ENCODE measurements at regions not wholly inside any gene's neighbourhood (a gene's known extent, or its start where the extent isn't known, plus 50 kb on each side); places are given as distances from the start of the nearest gene placed in this dataset.

DNA sequence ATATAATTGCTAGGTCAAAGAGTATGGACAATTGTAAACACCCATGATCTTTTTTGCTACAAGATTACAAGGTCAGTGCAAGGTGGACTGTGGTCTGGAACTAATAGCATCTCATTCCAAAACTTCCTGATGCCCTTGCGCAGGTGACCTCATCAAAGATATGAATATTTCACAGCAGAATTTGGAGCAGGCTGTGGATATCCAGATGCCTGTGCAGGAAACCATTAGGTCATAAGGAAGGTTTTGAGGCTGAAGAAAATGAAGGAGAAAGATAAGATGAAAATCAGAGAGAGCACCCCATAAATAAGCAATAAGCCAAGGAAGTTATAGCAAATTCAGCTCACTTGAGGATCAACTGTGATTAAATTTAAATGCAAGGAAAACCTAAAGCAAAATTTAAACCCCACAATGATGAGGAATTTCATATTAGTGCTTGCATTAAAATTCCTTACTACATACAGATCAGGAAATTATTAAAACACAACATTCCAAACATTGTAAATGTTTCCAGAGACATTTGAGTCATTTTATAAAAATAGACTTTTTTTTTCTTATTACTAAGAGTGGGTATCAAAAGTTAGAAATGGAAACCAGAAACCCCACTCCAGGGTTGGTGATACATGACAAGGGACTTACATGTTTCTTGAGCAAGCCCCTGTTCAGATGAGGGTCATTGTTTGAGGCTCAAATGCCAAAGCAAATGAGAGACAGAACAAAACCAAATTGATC is 100.7 kb upstream of the FAM9C start:
- DNase-seq = no peak

DNA sequence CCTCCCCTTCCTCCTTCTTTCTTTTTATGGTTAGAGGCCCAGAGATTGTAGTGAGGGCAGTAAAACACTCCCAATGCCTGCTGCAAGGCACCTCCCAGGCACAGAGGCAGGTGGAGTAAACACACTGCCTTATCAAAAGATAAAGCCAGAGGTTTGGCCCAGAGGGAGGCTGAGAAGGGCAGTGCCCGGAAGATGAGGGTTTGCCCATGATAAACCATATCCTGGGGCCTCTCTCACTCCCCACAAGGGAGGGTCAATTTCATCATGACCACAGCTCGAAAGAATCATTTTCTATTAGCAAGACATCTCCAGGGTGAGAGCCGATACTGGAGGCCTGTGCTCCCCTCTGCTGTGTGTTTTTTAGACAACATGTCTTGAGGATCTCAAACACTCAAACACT is 98.5 kb upstream of the FAM9C start:
- DNase-seq = no peak

DNA sequence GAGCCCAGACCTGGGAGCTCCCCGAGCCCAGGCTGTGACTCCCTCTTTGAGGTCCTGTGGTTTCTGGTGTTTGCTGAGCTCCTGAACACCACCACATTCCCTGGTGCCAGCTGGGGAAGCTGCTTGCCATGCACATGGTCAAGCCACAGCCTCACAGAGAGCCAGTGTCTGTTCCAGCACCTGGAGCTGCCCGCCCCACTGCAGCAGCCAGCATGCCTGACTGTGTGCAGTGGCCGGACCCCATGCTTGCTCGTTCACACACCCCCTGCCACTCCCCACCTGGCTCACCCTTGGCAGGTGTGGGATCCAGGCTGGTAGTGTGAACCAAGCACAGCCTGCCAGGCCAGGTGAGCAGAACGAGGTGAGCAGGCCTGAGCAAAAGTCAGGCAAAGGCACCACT is 95.6 kb upstream of the FAM9C start:
- DNase-seq = no peak

DNA sequence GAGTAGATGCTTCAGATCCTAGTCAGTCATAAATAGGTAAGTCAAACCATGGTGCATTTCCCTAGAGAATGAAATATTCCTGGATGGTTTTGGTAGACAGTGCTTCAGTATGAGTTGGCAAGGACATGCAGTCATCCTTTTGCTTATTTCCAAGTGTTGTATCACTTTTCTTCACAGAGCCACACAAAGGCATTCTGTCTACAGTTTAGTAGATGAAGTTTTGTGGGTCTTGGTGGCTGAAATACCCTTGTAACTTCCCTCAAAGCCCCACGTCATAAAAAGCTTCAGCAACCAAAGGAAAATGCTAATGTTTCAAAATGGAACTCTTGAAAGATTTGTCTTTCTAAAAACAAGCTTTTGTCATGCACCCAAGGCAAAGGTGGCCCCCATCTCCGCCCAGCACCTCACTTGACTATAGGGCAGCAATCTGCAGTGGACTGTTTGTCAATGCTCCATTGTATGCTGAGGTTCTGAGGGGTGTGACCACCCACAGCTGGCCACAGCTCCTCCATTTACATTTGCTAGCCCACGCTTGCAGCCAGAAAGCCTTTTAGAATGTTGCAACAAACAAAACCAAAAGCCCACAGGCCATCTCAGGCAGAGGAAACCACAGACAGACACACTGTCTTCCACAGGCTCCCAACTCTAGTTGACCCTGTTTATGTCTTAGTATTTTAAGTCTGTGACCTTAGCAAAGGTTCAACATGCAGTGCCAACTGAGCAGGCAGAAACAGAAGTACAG is 87.1 kb upstream of the FAM9C start:
- DNase-seq = no peak

DNA sequence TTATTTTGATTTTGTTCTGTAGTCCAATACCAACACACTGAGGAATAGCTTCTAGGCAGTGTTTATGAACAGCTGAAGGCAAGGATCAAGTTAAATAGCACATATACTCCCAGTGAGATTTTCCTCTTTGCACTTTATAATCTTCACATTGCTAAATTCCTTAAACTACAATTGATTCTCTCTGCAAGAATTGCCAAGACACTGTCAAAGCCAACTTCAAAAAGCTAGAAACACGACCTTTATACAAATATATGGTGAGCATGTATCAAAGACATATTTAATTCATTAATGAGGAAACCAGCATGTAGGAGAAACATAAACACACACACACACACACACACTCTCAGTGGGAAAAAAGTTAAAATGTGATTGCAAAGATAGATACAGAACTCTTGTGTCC is 86.4 kb upstream of the FAM9C start:
- DNase-seq = no peak

DNA sequence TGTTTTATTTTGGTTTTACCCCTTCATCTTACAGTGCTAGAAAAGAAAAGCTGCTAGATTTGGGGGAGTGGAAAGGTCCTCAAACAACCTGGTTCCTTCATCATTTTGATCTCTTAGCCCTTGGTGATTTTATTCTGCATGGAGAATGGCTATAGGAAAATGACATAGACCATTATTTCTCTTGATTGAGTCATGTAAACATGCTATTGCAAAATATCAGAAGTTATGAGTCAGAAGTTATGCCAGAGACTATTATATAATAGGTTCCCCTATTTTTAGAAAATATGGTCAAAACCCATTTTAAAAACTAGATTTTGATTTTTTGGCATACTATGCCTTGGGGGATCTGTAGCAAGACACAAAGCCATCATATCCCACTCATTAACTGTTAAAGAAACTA is 83.7 kb upstream of the FAM9C start:
- DNase-seq = no peak

DNA sequence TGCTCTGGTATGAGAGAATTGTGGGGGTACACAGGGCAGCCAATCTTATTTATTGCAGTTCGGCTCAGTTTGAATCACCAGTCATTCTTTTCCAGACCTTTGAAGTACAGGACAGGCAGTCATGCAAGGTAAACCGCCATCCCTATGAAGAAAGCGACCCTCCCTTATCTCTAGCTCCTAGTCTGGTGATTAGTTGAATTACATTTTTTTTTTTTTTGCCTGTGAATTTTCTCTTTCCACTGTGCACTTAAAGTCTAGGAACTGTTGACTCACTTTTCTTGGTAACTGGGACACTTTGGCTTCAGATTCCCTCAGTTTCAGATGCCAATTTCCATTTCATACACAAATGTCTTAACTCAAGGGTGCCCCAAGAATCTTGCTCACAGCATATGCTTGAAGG is 82.4 kb upstream of the FAM9C start:
- no peak for DNase-seq

DNA sequence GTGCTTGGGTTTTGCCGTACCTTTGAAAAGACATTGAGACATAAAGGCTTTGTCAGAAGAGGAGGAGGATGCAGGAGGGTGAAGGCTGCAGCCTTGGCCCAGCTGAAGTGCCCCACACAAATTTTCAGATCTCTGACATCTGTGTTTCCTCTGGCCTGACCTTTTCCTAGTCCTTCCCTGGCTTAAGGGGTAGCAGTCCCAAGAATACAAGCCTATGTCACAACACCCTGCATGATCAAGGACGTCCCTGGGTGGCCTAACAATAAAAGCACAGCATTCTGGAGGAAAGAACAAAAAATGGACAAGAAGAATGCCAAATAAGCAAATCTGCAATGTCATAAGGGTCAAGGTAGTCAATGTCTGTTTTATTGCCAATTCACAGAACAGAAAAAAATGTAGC is 80.8 kb upstream of the FAM9C start:
- DNase-seq = no peak

DNA sequence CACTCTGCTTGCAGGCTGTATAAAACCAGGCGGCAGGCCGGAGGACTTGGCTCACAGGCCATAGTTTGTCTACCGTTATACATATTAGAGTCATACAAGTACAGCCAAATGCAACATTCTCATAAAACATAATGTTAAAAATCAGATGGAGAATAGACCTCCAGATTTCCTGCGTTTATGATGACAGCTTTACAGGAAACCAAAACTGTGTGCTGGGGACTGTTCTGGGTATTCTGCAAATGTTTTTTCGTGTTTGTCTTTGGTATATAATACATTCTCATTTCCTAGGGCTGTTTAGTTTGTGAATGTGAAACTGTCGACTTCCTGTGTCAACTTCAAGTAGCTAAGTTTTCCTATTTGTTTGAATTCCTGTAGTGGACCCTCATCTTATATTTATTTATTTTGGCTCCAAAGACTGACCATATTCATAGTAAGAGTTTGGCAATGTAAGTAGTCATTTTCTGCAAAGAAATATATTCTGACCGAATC is 79.5 kb upstream of the FAM9C start:
- no peak for DNase-seq

DNA sequence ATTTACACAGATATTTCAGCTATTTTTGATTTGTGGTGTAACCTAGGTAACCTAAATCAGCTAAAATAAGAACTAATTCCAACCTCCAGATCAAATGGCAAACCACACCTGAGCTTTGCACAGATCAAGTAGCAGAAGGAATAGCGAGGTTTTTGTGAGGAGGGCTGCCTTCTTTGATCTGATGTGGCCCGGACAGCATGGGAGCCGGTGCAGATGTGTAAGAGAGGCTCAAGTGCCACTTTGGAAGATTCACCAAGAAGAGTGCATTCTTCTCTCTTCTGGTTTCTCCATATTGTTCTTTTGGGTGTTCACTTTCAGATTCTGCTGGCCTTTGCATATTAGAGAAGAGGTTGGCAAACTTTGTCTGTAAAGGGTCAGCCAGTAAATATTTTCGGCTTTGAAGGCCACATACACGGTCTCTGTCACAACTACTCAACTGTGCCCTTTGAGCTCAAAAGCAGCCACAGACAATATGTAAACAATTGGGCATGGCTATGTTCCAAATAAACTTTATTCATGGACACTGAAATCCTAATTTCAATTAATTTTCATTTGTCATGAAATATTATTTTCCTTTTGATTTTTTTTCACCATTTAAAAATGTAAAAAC is 78.9 kb upstream of the FAM9C start:
- no peak for DNase-seq

DNA sequence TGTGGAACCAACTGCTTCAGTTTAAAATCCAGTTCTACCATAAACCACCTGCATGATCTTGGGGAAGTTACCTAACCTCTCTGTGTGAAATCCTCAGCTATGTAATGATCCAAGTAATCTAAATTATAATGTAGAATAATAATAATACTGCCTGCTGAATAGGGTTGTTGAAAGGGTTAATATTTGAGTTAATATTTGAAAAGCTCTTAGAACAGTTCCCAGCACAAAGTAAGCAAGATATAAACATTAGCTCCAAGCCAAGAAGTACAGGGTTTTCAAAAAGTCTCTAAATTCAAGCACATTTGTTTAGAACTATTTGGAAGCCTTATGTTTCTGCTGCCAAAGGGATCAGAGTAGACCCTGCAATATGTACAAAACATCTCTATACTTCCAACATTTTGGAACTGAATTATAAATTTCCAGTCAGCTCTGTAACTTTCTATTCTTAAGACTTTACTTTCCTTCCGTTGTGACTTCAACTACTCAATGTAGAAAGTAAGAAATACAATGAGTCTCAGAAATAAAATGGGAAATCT is 76.7 kb upstream of the FAM9C start:
- no peak for DNase-seq

DNA sequence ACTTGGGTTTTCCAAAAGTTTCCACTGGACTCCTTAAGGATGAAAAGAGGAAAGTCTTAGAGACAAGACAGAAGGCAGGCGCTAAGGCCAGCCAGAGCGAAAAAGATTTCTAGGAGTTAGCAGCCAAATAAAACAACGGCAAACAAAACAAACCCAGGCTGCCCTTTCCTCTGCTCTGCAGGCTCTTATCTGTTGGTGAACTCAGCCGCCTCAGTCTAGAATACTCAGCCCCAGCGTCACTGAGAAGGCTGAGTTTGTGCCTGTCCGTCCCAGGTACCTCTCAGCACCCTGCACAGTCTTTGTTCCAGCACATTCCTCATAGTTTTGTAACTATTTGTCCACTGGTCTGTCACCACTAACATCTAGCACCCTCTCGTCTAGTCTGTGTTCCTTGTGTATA is 75.6 kb upstream of the FAM9C start:
- DNase-seq = no peak

DNA sequence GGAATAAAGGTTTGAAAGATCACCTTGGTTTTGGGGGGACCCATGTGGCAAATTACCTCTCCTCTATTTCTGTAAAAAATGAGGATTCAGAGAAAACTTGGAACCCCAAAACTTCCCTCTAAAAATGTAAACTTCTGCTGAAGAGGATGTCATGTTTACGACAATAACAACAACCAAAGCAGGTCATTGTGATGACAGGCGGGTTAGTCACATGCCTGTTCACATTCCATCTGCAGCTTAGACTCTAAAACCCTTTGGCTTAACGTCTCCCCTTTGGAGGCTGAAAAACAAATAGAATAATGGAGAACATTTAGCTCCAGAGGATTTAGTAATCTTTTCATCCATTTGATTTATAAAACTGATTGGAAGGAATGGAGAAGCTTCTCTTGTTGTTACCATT is 75.0 kb upstream of the FAM9C start:
- DNase-seq = no peak

DNA sequence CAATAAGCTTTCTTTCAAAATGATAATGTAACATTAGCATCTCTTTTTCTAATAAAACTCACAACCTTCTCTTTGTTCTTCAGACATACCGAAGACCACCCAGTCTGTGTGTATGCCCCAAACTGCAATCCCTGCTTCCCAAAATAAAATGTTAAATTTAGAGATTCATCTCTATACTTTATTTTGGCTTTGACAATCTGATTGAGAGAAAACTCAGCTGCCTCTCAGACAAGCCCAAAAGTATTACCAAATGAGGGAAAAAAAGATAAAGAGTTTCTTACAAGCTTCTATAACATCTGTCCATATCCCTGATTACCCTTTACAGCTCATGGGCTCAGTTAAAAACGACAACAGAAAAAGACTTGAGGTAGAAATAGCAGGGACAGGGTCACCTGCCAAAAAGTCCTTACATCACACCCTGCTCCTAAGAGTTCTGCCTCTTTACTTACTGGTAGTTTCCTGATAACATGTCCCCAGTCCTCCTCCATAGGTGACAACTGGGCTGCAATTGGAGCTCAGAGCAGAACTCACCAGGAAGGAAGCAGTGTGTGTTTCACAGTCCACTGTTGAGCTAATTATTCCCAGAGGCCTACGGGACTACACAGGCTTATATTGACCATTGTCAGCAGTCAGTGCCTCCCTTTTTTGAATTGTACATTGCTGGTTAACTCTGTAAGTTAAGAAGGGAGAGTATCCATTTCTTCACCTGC is 70.9 kb upstream of the FAM9C start:
- no peak for DNase-seq

DNA sequence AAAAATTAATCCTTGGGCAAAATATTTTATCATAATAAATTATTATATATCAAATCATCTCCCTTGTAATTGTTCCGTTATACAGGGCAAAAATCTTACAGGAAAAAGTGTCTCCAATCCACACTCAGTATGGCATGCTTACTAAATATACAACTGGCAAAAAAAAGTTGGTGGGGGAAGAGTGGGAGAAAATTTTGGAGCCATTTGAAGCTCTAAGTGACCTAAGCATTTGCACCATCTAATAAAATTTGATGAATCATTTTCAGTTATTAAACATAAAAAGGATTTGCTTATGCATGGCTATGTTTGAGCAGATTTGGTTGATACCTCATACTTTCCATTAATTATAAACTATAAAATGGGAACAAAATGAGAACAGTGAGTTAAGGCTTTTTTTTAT is 68.1 kb upstream of the FAM9C start:
- no peak for DNase-seq

DNA sequence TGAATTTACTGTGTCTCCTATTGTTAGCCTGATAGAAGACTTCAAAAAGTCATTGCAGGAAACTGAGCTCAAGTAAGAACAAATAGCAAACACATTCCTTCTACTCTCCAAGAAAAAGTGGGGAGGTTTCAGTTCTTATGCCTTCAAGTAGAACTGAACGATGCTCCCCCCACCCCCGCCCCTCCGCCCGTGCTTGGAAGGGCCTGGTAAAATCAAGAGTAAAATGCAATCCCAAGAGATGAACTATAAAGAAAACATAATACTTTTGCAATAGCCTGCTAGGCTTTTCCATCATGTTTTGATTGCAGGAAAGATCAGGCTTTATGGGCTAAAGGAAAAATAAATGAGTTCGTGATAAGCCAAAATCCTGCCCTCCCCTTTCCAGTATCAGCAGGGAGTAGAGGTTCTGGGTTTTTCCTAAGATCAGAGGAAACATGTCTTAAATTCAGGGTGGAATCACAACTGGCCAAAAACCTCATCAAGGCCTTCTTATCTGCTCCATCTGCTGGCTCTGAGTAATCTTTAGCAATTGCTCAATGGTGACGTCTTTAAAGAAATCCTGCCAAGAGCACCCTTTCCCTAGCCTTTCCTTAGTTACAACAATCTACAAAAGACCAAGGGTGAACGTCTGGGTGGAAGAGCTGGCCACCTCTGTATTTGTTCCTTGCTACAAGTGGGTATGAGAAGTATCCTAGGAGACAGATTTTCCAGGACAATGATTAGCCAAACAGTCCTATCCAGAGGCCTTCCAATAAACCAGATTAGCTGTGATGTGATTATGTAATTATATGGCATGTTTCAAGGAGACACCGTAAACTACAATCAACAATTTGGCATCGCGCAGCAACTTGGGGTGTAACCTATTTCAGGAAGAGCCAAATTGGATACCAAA is 66.3 kb upstream of the FAM9C start:
- DNase-seq = no peak

DNA sequence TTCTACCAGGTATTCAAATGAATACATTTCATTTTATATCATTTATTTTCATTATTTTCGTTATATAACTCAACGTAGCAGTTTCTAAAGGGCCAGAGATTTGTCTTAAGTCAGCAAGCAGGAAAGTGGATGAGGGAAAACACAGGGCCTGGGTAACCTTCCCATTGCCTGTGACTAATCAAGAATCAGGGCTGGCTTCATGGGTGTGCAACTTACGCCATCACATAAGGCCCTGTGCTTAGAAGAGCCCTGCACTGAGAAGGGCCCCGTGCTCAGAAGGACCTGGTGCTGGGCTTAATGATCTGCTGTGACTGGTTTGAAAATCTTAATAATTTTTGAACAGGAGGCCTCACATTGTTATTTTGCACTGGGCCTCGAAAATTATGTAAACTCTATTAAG is 65.4 kb upstream of the FAM9C start:
- DNase-seq = no peak

DNA sequence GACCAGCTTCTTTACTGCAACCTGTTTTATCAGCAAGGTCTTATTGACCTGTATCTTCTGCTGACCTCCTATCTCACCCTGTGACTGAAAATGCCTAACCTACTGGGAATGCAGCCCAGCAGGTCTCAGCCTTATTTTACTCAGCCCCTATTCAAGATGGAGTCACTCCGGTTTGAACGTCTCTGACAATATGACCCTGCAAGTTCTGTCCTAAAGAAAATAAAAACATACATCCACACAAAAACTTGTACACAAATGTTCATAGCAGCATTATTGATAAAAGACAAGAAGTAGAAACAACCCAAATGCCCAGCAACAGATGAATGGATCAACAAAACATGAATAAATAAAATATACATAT is 59.5 kb upstream of the FAM9C start:
- DNase-seq = no peak

DNA sequence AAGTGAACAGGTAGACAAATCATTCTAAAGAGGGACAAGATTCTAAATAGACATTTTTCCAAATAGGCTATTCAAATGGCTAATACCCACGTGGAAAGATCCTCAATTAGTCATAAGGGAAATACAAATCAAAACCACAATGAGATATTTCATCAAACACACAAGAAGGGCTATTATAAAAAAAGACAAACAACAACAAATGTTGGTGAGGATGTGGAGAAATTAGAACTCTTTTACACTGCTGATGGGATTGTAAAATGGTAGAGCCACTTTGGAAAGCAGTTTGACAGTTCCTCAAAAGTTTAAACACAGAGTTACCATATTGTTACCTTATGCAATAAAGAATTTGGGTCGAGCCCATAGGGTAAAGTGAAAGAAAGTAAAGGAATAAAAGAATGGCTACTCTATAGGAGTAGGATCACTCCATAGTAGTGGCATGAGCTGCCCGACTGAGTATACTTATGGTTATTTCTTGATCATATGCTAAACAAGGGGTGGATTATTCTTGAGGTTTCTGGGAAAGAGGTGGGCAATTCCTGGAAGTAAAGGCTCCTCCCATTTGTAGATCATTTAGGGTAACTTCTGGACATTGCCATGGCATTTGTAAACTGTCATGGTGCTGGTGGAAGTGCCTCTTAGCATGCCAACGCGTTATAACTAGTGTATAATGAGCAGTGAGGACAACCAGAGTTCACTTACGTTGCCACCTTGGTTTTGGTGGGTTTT is 58.9 kb upstream of the FAM9C start:
- no peak for DNase-seq

DNA sequence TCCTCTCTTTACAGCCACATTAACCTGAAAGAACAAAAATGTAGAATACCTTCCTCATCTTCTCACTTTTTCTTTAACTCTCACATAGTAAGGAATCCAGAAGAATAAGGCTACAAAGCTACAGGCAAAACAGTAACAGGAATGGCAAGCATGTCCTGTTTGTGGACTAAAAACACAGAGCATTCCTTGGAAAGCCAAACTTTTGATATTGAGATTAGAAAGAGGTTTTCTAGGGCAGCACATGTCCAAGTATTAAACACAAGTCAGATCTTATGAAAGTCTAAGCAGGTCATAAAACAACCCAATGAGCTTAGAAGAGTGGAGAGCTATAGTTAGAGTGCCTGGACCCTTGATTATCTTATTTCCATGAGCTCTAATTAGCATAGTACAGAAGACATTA is 58.2 kb upstream of the FAM9C start:
- DNase-seq = no peak

DNA sequence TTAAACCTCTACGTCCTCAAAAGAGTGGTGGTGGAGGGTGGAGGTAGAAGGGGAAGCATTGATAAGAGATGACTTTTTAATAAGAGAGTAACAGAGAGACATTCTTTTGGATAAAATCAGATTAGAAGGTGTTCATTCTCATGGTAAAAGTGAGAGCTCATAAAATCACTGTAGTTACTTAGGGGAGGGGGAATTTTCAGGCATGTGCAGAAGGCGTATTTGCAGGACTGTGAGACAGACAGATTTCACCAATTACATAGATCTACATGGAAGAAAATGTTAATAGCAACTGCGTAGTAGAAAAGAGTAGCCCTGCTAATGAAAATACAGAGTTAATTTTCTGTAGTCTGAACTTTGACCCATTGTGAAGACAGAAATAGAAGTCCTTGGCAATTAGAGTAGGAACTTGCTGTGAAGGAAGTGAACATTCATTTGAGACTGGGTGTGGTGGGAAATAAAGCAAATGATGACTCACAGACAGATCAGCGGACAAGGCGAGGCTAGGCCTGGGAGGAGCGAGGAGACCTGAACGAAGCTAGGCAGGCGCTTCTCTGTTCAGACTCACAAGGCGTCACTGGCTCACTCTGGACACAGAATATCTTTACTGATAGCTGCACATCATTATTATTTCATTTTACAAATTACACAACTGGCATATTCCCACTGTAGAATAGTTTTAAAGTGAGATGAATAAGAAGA is 57.2 kb upstream of the FAM9C start:
- DNase-seq = no peak
